SK-N-MC (cell line): ENCODE measurements at regions not wholly inside any gene's neighbourhood (a gene's known extent, or its start where the extent isn't known, plus 50 kb on each side); places are given as distances from the start of the nearest gene placed in this dataset.

Experiments
- EZH2 ChIP-seq: fragments of 200-600 bp; sonication (generic); IDR thresholded peaks from one replicate; pipeline ENCODE4 v1.6.1; 2017; ENCODE audit warnings: antibody characterized with exemption
- POLR2AphosphoS5 ChIP-seq: IDR thresholded peaks from 2 replicates; pipeline ENCODE4 v1.6.1; 2012; ENCODE audit warnings: mild to moderate bottlenecking, low read depth, low read length, borderline replicate concordance

- no peak for TF ChIP-seq EZH2
- no peak for TF ChIP-seq POLR2AphosphoS5
Measured at GRCh38 chr2:145161656-145162055, 641.7 kb upstream of the ZEB2 start.
